GM23338 (cell line): ENCODE measurements at regions not wholly inside any gene's neighbourhood (a gene's known extent, or its start where the extent isn't known, plus 50 kb on each side); places are given as distances from the start of the nearest gene placed in this dataset.

ENCODE experiments used
- ATAC-seq: fragments of 200-7000 bp; cut with Tn5 transposase; 3 replicates; pipeline ENCODE4 v1.9.1; 2020
- DNase-seq: peaks from one replicate; pipeline ENCODE4 v3.0.0-alpha.2; 2015; ENCODE audit warnings: low spot score
- H2AFZ ChIP-seq: fragments of 200-600 bp; sonication (generic); 2 replicates; pipeline ENCODE4 v1.8.0; 2016; ENCODE audit warnings: antibody characterized with exemption, mild to moderate bottlenecking, moderate library complexity
- H3F3A ChIP-seq: fragments of 200-600 bp; sonication (generic); replicated peaks from 2 replicates; pipeline ENCODE4 v1.8.0; 2017; ENCODE audit warnings: antibody characterized with exemption, mixed run types, low read depth
- H3K27ac ChIP-seq: fragments of 200-600 bp; sonication (generic); 2 replicates; pipeline ENCODE4 v1.6.1; 2016; ENCODE audit warnings: low read depth
- H3K27me3 ChIP-seq: fragments of 200-600 bp; sonication (generic); 2 replicates; pipeline ENCODE4 v1.8.0; 2016; ENCODE audit warnings: mild to moderate bottlenecking, mixed run types, moderate library complexity; ENCODE audit not compliant: insufficient read depth
- H3K36me3 ChIP-seq: fragments of 200-600 bp; sonication (generic); 2 replicates; pipeline ENCODE4 v1.8.0; 2016; ENCODE audit warnings: mild to moderate bottlenecking; ENCODE audit not compliant: insufficient read depth
- H3K4me1 ChIP-seq: fragments of 200-600 bp; sonication (generic); 2 replicates; pipeline ENCODE4 v1.8.0; 2016; ENCODE audit warnings: mild to moderate bottlenecking, moderate library complexity; ENCODE audit not compliant: insufficient read depth
- H3K4me2 ChIP-seq: fragments of 200-600 bp; sonication (generic); 2 replicates; pipeline ENCODE4 v1.7.1; 2017; ENCODE audit warnings: mixed run types
- H3K4me3 ChIP-seq: fragments of 200-600 bp; sonication (generic); 2 replicates; pipeline ENCODE4 v1.6.1; 2016; ENCODE audit warnings: mixed run types
- H3K79me2 ChIP-seq: fragments of 200-600 bp; sonication (generic); replicated peaks from 2 replicates; pipeline ENCODE4 v1.8.0; 2017; ENCODE audit warnings: mild to moderate bottlenecking; ENCODE audit not compliant: insufficient read depth
- H3K9me2 ChIP-seq: fragments of 200-600 bp; sonication (generic); 2 replicates; pipeline ENCODE4 v1.8.0; 2017; ENCODE audit not compliant: insufficient read depth
- H4K20me1 ChIP-seq: fragments of 200-600 bp; sonication (generic); replicated peaks from 2 replicates; pipeline ENCODE4 v1.8.0; 2017; ENCODE audit warnings: mild to moderate bottlenecking; ENCODE audit not compliant: insufficient read depth
- H3K27ac Mint-ChIP-seq: 2 replicates; pipeline ENCODE4 v1.8.0; 2020; ENCODE audit warnings: inconsistent platforms, mild to moderate bottlenecking, moderate library complexity, mixed read lengths
- H3K27me3 Mint-ChIP-seq: 3 replicates; pipeline ENCODE4 v1.8.0; 2022; ENCODE audit warnings: low read depth, mild to moderate bottlenecking, moderate library complexity, mixed read lengths, inconsistent platforms; ENCODE audit not compliant: insufficient read depth, poor library complexity
- H3K36me3 Mint-ChIP-seq: 3 replicates; pipeline ENCODE4 v1.8.0; 2021; ENCODE audit warnings: low read depth, mild to moderate bottlenecking, inconsistent platforms, moderate library complexity, mixed read lengths
- H3K4me1 Mint-ChIP-seq: 3 replicates; pipeline ENCODE4 v1.8.0; 2020; ENCODE audit warnings: mild to moderate bottlenecking, inconsistent platforms, mixed read lengths
- H3K4me3 Mint-ChIP-seq: 3 replicates; pipeline ENCODE4 v1.8.0; 2021; ENCODE audit warnings: moderate library complexity, mild to moderate bottlenecking, inconsistent platforms, mixed read lengths
- H3K9me3 Mint-ChIP-seq: 3 replicates; pipeline ENCODE4 v1.8.0; 2020; ENCODE audit warnings: moderate library complexity, mild to moderate bottlenecking, inconsistent platforms, mixed read lengths
- CREB1 ChIP-seq: fragments of 250-450 bp; sonication (Bioruptor Pico); IDR thresholded peaks from 2 replicates; pipeline ENCODE4 v1.5.0; 2020; ENCODE audit warnings: low read depth, mild to moderate bottlenecking, moderate library complexity
- CTCF ChIP-seq, 2 experiments: fragments of 200-600 bp in 1 of 2; sonication (generic) in 1 of 2; conservative IDR thresholded peaks; 2 replicates each; pipeline versions ENCODE4 v1.5.1 to v1.6.1; 2016 to 2017; ENCODE audit warnings: antibody characterized with exemption in 2 of 2, low read depth in 2 of 2, mild to moderate bottlenecking in 2 of 2, moderate library complexity in 1 of 2
- ETS1 ChIP-seq: IDR thresholded peaks from 2 replicates; pipeline ENCODE4 v1.6.1; 2016; ENCODE audit warnings: antibody characterized with exemption
- JUNB ChIP-seq: IDR thresholded peaks from one replicate; pipeline ENCODE4 v1.6.1; 2016; ENCODE audit warnings: antibody characterized with exemption; ENCODE audit not compliant: unreplicated experiment
- NANOG ChIP-seq: IDR thresholded peaks from 2 replicates; pipeline ENCODE4 v1.6.1; 2016; ENCODE audit warnings: antibody characterized with exemption, borderline replicate concordance
- REST ChIP-seq: IDR thresholded peaks from one replicate; pipeline ENCODE4 v1.6.1; 2018; ENCODE audit warnings: antibody characterized with exemption; ENCODE audit not compliant: unreplicated experiment
- ZNF114 ChIP-seq: fragments of 250-450 bp; sonication (Bioruptor Pico); IDR thresholded peaks from 2 replicates; pipeline ENCODE4 v1.5.0; 2020; ENCODE audit warnings: mild to moderate bottlenecking, moderate library complexity
- ZNF462 ChIP-seq: fragments of 250-450 bp; sonication (Bioruptor Pico); IDR thresholded peaks from 2 replicates; pipeline ENCODE4 v1.5.0; 2020; ENCODE audit warnings: mild to moderate bottlenecking, moderate library complexity

GRCh38 chr14:44657696-44658388, 150.8 kb upstream of the FSCB start:
- Histone ChIP-seq H3K36me3 (no peaks in the 10 kb centered on the region), H2AFZ (no peak overlapping the region)
- H3K27ac Mint-ChIP-seq = no peak overlapping the region

More at GRCh38 chr14:44657696-44658388, 150.8 kb upstream of the FSCB start:
- Mint-ChIP-seq H3K9me3 (no peaks in the 10 kb centered on the region), H3K27me3 (no peaks in the 10 kb centered on the region), H3K4me3 (no peak overlapping the region), H3K4me1 (no peaks in the 10 kb centered on the region), H3K36me3 (no peaks in the 10 kb centered on the region)
- Histone ChIP-seq H3K9me2 (no peaks in the 10 kb centered on the region), H3K4me1 (no peaks in the 10 kb centered on the region), H3F3A (no peaks in the 10 kb centered on the region), H3K79me2 (no peaks in the 10 kb centered on the region), H3K4me3 (no peak overlapping the region), H3K27me3 (no peaks in the 10 kb centered on the region), H3K4me2 (no peak overlapping the region), H4K20me1 (no peaks in the 10 kb centered on the region), H3K27ac (no peak overlapping the region)
- ATAC-seq (peak; percentile 45; the same call in 2 of the 3 replicates), DNase-seq (peak; percentile 63)
- TF ChIP-seq CREB1 (CRISPR knock-in tag) = no peak
- peak; percentile 65 to 74 for TF ChIP-seq CTCF (conservative IDR thresholded peaks at IDR 0.05; ENCODE audit: low read depth in 2 of 2)
- TF ChIP-seq ZNF462 (CRISPR knock-in tag) = no peak
- no peak for TF ChIP-seq REST
- TF ChIP-seq ETS1 = no peak
- no peak for TF ChIP-seq ZNF114 (CRISPR knock-in tag)
- TF ChIP-seq JUNB = no peak
- no peak for TF ChIP-seq NANOG
